Testis (tissue), 2 donors: ENCODE measurements at regions not wholly inside any gene's neighbourhood (a gene's known extent, or its start where the extent isn't known, plus 50 kb on each side); places are given as distances from the start of the nearest gene placed in this dataset.
"Not testable (repeated sequence)": the region's sequence is repeated elsewhere in the genome, so short reads cannot be mapped to it uniquely, and the experiment has no call there.

Source experiments
- CTCF ChIP-seq, 3 experiments: fragments of 450-650 bp in 2 of 3; fragments of 200-600 bp in 1 of 3; sonication (generic) in 1 of 3; IDR thresholded peaks; one replicate each; pipeline ENCODE4 v1.5.1; 2016 to 2019; ENCODE audit warnings: antibody characterized with exemption in 3 of 3, mild to moderate bottlenecking in 2 of 3, moderate library complexity in 1 of 3
- POLR2A ChIP-seq: fragments of 450-650 bp; IDR thresholded peaks from one replicate; pipeline ENCODE4 v1.6.1; 2017; ENCODE audit warnings: antibody characterized with exemption, mild to moderate bottlenecking, moderate library complexity

- not testable (repeated sequence) for TF ChIP-seq CTCF (IDR thresholded peaks at IDR 0.05); POLR2A
These were observed 93.6 kb downstream of the ALG1L2 start for GRCh38 chr3:130175195-130175594.
